WTC11 (cell line): ENCODE measurements at regions not wholly inside any gene's neighbourhood (a gene's known extent, or its start where the extent isn't known, plus 50 kb on each side); places are given as distances from the start of the nearest gene placed in this dataset.

Source experiments
- CREB1 ChIP-seq: sonication (generic); formaldehyde crosslinking; IDR thresholded peaks from 2 replicates; pipeline ENCODE4 v1.8.0; 2023; ENCODE audit warnings: mild to moderate bottlenecking, missing genetic modification reagents
- CTCF ChIP-seq: fragments of 200-600 bp; IDR thresholded peaks from 2 replicates; pipeline ENCODE4 v1.8.0; 2022; ENCODE audit warnings: antibody characterized with exemption
- MAX ChIP-seq: sonication (generic); formaldehyde crosslinking; IDR thresholded peaks from 2 replicates; pipeline ENCODE4 v1.8.0; 2022; ENCODE audit warnings: mild to moderate bottlenecking, missing genetic modification reagents
- TCF7 ChIP-seq: sonication (generic); formaldehyde crosslinking; IDR thresholded peaks from 2 replicates; pipeline ENCODE4 v1.8.0; 2022; ENCODE audit warnings: mild to moderate bottlenecking, low read depth, missing genetic modification reagents, moderate library complexity

- TF ChIP-seq CTCF, result no peak
- no peak for TF ChIP-seq CREB1 (CRISPR knock-in tag)
- TF ChIP-seq MAX (CRISPR knock-in tag), result no peak
- no peak for TF ChIP-seq TCF7 (CRISPR knock-in tag)
These were observed 279.9 kb upstream of the DOK6 start for GRCh38 chr18:69120833-69121232.
